ENCODE measurements at regions not wholly inside any gene's neighbourhood (a gene's known extent, or its start where the extent isn't known, plus 50 kb on each side); places are given as distances from the start of the nearest gene placed in this dataset.
A peak's percentile ranks its signal among the peaks of the same experiment; 100 is the strongest.

GRCh38 chr6:14575961-14576360, 458.4 kb downstream of the CD83 start:
- TF ChIP-seq ZC3H10 (CRISPR knock-in tag; IDR thresholded peaks at IDR 0.05) (no peak), ZNF8 (CRISPR knock-in tag; IDR thresholded peaks at IDR 0.05) (peak; percentile 58; the same call in 1 of the 2 replicates), PPARA (CRISPR knock-in tag; IDR thresholded peaks at IDR 0.05; ENCODE audit: borderline replicate concordance) (no peak)
- ATAC-seq = no peak

- TF ChIP-seq ZC3H10 (CRISPR knock-in tag; IDR thresholded peaks at IDR 0.05) (no peak), SNAI2 (CRISPR knock-in tag; IDR thresholded peaks at IDR 0.05) (no peak), ZFP3 (CRISPR knock-in tag; IDR thresholded peaks at IDR 0.05) (no peak), RARB (CRISPR knock-in tag; IDR thresholded peaks at IDR 0.05) (no peak), OSR1 (CRISPR knock-in tag; IDR thresholded peaks at IDR 0.05) (no peak), CSRNP3 (CRISPR knock-in tag; IDR thresholded peaks at IDR 0.05) (no peak), TCF4 (CRISPR knock-in tag; IDR thresholded peaks at IDR 0.05; ENCODE audit: borderline replicate concordance) (no peak), ZNF565 (CRISPR knock-in tag; conservative IDR thresholded peaks at IDR 0.05; ENCODE audit: low read depth) (no peak), BACH2 (CRISPR knock-in tag; IDR thresholded peaks at IDR 0.05; ENCODE audit: borderline replicate concordance) (no peak), CSDC2 (CRISPR knock-in tag; IDR thresholded peaks at IDR 0.05) (no peak), POU6F1 (CRISPR knock-in tag; IDR thresholded peaks at IDR 0.05; ENCODE audit: borderline replicate concordance, low read depth) (no peak), ZNF8 (CRISPR knock-in tag; IDR thresholded peaks at IDR 0.05) (no peak), ISL1 (CRISPR knock-in tag; IDR thresholded peaks at IDR 0.05) (no peak), TSHZ2 (CRISPR knock-in tag; IDR thresholded peaks at IDR 0.05) (no peak), ARNTL (CRISPR knock-in tag; IDR thresholded peaks at IDR 0.05; ENCODE audit: borderline replicate concordance, low read depth) (no peak), ZFP30 (CRISPR knock-in tag; IDR thresholded peaks at IDR 0.05) (no peak), TOX (CRISPR knock-in tag; IDR thresholded peaks at IDR 0.05; ENCODE audit: borderline replicate concordance) (no peak)
- no peak for ATAC-seq
Measured at GRCh38 chr6:14578994-14579393, 461.4 kb downstream of the CD83 start.

- TF ChIP-seq GLIS3 (CRISPR knock-in tag; IDR thresholded peaks at IDR 0.05) = no peak
- TF ChIP-seq ZC3H10 (CRISPR knock-in tag; IDR thresholded peaks at IDR 0.05) = no peak
- TF ChIP-seq ZNF8 (CRISPR knock-in tag; IDR thresholded peaks at IDR 0.05) = no peak
- no peak for TF ChIP-seq RARB (CRISPR knock-in tag; IDR thresholded peaks at IDR 0.05)
- no peak for TF ChIP-seq PATZ1 (CRISPR knock-in tag; IDR thresholded peaks at IDR 0.05; ENCODE audit: borderline replicate concordance)
- TF ChIP-seq TOX (CRISPR knock-in tag; IDR thresholded peaks at IDR 0.05; ENCODE audit: borderline replicate concordance) = no peak
- no peak for ATAC-seq
Measured at GRCh38 chr6:14582749-14583148, 465.2 kb downstream of the CD83 start.

- ATAC-seq = no peak
- TF ChIP-seq ZNF565 (CRISPR knock-in tag; conservative IDR thresholded peaks at IDR 0.05; ENCODE audit: low read depth) = no peak
- TF ChIP-seq PPARA (CRISPR knock-in tag; IDR thresholded peaks at IDR 0.05; ENCODE audit: borderline replicate concordance) = no peak
- TF ChIP-seq PATZ1 (CRISPR knock-in tag; IDR thresholded peaks at IDR 0.05; ENCODE audit: borderline replicate concordance) = no peak
- TF ChIP-seq CSRNP3 (CRISPR knock-in tag; IDR thresholded peaks at IDR 0.05) = no peak
- no peak for TF ChIP-seq CSDC2 (CRISPR knock-in tag; IDR thresholded peaks at IDR 0.05)
- TF ChIP-seq ZFP3 (CRISPR knock-in tag; IDR thresholded peaks at IDR 0.05) = no peak
- TF ChIP-seq SNAI2 (CRISPR knock-in tag; IDR thresholded peaks at IDR 0.05) = no peak
- TF ChIP-seq ZNF8 (CRISPR knock-in tag; IDR thresholded peaks at IDR 0.05) = no peak
- no peak for TF ChIP-seq ARNTL (CRISPR knock-in tag; IDR thresholded peaks at IDR 0.05; ENCODE audit: borderline replicate concordance, low read depth)
- TF ChIP-seq ZC3H10 (CRISPR knock-in tag; IDR thresholded peaks at IDR 0.05) = no peak
- TF ChIP-seq TOX (CRISPR knock-in tag; IDR thresholded peaks at IDR 0.05; ENCODE audit: borderline replicate concordance) = no peak
- TF ChIP-seq ESRRG (CRISPR knock-in tag; IDR thresholded peaks at IDR 0.05) = no peak
Measured at GRCh38 chr6:14583826-14584225, 466.3 kb downstream of the CD83 start.
